NCI-H187 (cell line): ENCODE measurements at regions not wholly inside any gene's neighbourhood (a gene's known extent, or its start where the extent isn't known, plus 50 kb on each side); places are given as distances from the start of the nearest gene placed in this dataset.
"Not testable (repeated sequence)": the region's sequence is repeated elsewhere in the genome, so short reads cannot be mapped to it uniquely, and the experiment has no call there.

Experiments
- DNase-seq, 2 experiments: peaks; one replicate each; lab custom pipeline; 2025; lab: John Stamatoyannopoulos, UW

DNA sequence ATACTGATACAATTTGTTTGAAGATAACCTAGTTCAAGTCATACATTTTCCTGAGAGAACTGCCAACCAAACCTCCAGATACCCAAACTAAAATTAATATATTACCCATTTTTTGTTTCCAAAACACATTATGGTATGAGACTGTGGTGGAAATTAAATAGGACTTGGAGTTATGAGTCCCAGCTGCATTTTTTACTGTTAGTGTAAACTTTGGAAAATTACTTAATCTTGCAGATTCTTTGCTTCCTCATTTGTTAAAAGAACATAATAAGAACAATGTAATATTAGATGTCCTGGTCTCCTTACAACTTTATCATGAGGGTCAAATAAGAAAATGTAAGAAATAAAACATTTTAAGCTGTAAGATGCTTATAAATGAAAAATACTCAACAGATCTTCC lies 98.2 kb upstream of the TRIB2 start:
- no peak for DNase-seq

DNA sequence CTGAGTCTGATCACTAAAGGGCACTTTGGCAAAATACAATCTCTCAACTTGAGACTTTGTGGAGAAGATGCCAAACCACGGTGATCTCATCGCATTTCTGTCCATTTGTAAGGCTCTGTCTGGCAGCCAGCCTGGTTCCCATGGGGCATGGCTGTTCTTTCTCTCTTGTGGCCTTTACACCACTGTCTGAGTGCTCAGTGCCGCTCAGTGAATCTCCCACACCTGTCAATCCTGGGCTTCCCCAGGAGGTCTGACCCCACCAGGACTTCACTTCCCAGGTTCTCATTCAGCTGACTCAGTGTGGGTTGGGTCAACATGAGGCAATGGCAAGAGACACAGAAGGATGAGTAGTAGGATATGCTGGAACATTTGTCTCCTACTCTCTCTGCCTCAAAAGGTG lies 96.8 kb upstream of the TRIB2 start:
- DNase-seq = no peak

DNA sequence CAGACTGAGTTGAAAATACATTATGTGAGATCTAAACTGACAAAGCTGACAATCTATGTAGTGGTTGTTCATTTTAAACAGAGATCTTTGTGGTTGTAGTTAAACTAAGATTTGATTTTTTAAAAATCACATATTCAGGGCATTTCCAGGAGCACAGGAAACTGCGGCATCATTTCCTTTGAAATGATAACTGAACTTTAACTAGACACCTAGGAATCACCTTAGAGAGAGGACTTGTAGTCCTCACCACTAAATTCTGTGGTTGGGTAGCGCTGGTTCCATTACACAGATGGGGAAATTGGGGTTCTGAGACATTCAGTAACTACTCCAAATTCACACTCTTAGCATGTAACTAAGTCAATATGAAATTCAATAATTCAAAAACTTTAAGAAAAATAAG lies 96.0 kb upstream of the TRIB2 start:
- no peak for DNase-seq

DNA sequence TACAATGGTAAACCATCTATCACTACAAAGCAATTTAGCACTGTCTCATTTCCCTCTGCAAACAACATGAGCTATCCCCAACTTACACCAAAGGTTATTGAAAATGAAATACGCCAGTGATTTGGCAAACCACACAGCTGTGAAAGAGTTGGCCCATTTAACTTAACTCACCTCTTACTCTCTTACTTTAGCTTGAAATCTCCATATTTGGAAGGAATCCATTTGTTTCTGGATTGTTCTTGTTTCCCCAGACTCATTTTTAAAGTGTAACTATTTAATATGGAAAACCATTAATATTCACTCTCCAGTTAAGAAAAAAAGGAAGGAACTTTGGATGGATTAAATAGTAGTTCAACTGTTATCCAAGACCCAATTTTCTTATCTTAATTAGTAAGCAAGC lies 93.7 kb upstream of the TRIB2 start:
- no peak for DNase-seq

DNA sequence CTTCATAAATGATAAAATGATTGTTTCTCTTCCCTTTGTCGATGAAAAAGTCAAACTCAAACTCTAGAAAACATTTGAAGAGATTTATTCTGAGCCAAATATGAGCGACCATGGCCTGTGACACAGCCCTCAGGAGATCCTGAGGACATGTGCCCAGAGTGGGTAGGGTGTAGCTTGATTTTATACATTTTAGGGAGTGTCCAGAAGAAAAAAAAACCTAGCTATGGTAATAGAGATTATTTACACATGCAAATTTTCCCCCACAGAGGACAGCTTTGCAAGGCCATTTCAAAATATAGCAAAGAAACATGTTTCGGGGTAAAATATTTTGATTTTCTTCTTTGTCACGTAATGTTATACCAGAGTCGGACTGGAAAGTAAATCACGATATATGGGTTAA lies 92.4 kb upstream of the TRIB2 start:
- no peak for DNase-seq

DNA sequence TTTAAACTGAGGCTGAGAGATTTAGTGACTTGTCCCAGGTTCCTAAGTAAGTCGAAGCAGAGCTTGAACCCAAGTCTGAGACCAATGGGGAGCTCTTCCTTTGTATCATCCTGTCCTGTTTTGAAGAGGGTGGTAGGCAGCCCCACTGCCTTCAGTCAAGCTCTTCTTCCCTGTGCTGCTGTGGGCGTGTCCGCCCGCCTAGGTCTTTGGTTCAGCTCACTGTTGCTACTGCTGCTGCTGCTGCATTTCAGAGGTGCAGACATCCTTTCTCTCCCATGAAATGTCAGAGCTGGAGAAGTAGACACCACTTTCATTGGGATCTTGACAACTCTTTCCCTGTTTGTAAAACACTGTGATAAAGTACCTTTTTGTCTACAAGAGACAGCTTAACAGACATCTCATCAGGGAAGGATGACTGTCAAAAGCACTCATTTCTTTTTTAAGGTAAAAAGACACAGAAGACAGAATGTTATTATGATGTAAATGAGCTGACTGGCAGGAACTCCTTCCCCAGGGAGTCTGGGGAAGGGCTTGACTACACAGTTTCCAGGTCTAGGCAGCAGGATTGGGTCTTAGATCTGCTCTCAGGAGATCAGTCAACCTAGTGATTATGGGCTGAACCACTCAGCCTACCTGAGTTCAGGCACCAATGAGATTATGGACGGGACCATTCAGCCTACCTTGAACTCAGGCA lies 91.7 kb upstream of the TRIB2 start:
- DNase-seq = peak; percentile 47 to 71

DNA sequence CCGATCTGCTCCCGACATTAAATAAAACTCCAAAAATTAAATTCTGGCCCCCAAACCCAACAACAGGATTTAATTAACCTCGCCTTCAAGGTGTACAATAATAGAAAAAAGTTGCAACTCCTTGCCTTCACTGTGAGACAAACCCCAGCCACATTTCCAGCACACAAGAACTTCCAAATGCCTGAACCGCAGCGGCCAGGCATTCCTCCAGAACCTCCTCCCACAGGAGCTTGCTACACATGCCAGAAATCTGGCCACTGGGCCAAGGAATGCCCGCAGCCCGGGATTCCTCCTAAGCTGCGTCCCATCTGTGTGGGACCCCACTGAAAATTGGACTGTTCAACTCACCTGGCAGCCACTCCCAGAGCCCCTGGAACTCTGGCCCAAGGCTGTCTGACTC lies 88.2 kb upstream of the TRIB2 start:
- DNase-seq = not testable (repeated sequence)

DNA sequence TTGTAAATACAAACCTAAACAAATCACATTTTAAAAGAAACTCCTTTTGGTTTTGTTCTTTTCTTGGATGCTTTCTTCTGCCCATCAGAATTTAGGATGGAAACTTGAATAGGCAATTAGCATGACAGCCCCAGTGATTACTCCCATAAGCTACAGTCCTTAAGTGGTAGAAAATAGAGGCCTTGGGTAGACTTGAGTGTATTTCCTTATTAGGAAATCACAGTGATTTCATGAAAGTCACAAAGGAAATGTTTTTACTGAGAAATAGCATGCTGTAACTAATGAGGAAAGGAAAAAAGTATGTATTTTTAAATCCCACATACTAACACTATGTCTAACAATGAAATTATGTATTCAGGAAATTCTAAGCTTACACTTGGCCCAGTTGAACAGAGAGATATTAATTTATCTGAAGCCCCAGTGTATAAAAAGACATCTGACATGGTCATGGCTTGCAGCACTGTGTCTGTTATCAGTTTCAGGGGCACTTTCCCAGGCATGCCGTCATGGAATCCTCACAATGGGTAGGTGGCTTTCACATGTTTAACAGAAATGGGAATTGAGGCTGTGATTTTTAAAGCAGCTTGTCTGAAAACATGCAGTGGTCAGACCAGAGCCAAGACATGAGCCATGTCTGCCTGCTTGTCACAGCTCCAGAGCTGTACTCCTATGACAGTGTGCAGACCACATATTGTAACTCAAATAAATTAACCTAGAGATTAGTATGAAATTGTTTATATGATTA lies 79.7 kb upstream of the TRIB2 start:
- DNase-seq = no peak

DNA sequence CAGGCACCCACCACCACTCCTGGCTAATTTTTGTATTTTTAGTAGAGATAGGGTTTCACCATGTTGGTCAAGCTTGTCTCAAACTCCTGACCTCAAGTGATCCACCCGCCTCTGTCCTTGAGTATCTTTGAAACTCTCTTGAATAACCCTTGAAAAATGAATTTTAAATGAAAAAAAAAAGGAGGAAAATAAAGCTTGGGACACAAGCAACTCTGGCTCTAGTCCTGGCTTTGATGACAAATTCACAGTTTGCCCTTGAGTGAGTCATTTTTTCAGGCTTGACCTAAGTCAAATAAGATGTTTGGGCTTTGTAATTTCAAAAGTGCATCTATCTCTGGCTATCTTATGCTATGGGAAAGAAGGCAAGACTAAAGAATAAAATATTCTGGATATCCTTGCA lies 79.0 kb upstream of the TRIB2 start:
- DNase-seq = no peak

DNA sequence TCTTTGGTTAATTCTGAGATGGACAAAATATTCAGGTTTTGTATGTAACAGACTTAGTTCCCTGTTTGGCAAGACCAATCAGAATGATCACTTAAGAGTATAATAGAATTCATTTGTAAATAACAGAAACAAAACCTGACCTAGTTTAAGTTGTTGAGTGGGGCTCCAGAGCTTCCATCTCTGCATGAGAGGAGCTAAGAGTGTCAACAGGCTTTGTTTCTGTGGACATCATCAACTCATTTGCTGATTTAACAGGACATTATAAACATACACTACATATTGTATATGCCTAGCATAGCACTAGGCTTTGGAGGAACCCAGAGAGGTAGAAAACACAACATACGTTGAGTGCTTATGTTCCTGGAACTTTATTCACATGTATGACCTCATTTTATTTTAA lies 75.3 kb upstream of the TRIB2 start:
- DNase-seq = no peak

DNA sequence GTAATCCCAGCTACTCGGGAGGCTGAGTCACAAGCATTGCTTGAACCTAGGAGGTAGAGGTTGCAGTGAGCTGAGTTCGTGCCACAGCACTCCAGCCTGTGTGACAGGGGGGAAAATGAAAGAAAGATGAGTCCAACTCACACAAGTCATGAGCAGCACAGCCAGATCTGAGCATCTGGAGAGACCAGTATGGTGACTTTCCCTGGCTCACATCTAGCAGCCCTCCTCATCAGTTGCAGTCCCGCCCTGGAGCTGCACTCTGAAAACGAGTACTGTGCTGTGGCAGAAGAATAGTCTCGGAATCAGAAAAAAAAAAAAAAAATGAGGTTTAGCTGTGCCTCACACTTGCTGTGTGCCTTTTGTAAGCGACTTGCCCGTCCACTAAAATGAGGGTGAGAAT lies 74.4 kb upstream of the TRIB2 start:
- no peak for DNase-seq

DNA sequence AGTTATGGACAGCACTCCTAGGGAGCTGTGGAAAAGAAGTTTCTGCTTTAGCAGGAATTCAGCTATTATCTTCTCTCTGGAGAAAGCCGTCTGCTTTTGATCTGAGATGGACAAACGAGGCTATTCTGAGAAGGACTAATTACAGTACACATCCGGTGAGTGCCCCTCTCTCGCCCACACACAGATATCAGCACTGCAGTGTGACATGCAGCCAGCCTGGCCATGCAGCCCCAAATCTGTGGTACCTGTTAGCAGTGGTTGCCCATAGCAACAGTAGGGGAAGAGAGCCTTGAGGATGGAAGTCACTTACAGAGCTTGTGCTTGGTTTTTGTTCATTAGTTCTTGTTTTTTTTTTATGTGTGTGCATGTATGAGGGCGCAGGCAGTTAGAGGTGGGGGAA lies 73.9 kb upstream of the TRIB2 start:
- no peak for DNase-seq

DNA sequence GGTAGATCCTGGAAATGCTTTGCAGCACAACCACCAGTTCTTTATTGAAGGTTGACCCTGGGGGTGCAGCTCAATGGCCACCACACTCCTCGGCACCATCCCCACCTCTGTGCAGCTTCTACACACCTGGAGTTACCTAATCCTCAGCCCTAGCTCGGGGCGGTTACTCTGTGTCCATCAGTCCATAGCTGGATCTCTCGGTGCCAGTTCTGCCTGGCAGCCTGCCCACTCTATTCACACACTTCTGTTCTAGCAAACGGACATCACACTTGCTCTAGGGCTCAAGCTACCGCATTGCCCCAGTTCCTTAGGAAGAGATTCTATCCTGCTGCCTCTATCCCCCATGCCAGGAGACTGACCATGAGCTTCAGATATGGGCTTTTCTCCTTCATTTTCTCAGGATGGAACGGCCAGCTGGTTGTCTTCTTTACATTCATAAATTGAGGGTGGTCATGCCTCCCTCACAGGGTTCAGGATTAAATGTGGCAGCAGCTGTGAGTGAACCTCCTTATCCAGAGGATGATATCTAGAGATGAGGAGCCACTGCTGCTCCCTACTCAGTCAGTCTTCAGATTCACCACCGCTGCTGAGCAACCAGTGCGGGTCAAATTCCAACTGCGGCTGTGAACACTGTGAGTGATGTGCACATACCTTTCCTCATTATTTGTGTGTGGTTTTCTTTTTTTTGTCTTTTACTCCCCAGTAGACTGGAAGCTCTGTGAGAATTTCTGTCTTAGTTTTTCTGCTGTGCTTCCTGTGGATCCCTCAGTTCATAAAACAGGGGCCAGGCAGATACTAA lies 66.9 kb upstream of the TRIB2 start:
- DNase-seq = no peak

DNA sequence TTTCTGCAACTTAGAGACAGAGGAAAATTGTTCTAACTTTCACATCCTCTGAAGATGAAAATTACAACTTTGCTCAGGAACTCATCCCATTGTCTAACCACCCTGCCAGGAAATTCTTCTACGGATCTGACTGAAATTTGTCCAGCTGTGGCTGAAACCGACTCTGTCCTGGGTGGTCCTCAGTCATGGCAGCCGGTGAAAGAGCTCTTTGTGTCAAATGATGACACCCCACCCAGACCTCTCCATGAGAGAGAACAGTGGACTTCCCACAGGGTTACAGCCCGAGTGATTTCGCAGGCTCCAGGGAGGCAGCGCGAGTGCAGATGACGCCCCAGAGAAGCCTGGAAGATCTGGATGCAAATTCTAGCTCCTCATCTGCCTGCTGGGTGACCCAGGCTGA lies 65.1 kb upstream of the TRIB2 start:
- no peak for DNase-seq

DNA sequence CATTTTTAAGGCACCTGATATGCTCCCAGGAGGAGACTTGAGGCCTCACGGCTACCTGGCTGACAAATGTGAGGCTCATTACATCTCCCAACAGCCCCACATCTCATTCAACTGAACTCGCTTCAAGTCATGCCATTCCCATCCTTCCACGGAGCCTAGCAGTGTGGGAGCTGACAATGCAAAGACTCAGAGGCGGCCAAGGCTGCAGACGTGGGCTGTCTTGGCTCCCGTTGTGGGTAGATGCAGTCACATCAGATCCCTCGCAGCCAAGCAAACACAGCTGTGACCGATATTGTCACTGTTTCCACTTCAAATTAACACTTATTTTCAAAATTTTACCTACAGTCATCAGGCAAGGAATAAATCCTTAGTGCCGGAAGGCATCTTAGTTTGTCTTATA lies 64.0 kb upstream of the TRIB2 start:
- no peak for DNase-seq

DNA sequence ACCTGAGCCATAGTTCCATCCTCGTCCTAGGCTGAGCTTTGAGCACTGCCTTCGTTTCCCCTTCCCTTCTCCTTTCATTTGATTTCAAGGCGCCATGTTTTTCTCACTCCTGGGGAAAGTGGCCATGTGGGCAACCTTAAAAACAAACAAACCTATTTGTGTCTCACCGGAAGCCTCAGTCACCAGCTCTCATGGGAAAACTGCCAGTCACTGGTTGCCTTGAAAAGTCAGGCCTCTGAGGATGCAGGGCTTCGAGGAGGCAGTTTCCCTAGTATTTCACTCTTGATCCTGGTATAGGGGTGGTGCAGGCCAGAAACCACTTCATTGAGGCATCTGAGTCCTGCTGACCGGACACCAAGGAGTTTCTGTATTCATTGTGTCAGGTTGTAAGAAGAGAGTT lies 59.2 kb upstream of the TRIB2 start:
- no peak for DNase-seq

DNA sequence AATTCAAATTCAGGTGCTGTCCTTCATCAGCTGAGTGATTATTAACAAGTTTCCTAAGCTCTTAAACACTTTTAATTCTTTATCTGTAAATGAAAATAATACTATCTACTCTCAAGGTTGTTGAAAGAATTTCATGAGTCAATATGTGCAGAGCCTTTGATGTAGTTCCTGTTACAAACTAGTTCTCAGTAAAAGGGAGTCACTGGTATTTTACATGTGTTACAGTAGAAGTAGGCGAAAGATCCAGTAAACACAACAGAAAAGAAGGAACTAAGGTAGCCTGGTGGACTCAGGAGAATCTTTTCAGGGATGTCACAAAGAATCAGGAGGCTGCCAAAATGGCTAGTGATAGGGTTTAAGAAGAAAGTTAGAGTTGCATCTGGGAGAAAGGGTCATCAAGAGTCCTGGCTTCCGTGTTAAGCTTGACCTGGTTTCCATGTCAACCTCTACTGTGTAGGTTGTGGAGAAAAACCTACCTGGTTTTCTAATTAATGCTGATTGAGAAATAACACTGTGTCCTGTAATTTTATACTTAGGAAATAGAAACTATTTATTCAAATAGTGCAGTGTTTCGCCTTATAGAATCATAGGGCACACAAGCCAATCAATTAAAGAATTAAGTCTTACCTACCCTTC lies 58.3 kb upstream of the TRIB2 start:
- no peak for DNase-seq

DNA sequence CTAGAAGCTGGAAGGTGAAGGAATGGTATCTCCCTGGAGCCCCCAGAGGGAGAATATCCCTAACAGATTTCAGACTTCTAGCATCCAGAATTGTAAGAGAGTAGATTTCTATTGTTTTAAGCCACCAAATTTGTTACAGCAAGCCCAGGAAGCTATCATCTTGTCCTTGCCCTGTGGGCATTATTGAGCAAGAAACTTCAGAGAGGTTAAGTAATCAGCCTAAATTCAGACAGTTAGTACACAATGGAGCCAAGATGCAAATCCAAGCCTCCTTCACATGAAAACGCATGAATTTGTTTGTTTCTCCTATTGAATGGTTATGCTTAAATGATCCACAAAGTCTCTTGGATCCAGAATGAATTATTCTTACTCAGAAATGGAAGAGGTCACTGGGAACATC lies 55.2 kb upstream of the TRIB2 start:
- DNase-seq = no peak

DNA sequence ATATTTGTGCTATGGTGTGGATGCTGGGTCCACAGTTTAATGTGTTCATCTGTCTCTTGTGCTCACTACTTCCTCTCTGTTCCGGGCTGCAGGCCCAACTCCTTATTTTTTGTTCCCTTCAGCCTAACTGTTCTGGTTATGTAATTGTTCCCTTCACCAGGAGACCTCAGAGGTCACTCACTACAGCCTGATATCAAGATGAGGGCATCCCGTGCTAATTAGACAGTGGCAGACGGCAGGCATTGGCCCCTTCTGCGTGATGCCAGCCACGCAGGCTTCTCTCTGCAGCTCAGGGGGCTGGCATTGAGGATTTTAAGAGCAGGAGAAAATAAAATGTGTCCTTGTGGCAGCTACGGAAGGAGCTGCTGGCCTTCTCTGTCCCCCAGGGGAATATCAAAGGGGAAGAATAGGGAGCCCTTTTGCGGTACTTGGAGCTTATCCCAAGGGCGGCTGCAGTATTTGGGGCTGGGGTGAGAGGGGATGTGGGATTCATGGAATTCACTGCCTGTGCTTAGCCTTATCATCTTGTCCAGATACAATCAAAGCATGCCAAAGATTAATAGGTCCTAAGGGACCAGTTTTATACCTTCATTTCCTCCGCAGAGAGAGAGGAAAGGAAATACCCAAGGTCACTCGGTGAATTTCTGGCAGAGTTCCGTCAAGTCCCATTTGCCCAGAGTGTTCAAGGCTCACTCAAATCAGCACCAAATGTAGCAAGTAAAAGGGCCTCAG lies 53.3 kb upstream of the TRIB2 start:
- DNase-seq = no peak

DNA sequence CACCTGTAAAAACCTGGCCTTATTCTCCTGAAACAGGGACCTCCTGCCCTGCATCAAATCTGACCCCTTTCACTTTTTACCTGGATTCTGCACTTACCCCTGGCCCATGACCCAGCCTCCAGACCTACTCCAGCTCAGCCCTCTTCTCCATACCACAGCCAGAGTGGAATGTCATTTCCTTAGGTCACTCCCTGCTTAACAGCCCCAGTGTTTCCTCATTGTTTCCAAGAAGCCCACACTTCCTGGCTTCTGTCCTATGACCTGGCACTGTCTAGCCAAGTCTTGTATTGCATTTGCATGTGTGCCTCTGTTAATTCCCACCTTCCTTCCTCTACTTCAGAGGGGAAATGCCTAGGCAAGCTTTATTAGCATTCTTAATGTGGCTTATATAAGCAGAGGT lies 51.4 kb upstream of the TRIB2 start:
- no peak for DNase-seq

DNA sequence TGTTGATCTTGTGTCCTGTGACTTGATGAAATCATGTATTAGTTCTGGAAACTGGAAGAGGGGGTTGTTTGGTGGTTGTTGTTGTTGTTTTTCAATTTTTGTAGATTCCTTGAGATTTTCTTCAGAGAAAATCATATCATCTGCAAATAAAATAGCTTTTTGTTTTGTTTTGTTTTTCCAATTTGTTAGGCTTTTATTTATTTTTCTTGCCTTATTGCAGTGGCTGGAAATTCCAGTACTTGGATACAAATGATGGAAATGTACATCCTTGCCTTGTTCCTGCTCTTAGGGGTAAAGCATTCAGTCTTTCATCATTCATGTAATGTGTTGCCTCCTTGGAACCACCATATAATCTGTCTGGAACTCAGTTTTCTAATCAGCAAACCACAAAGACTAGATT lies 50.3 kb upstream of the TRIB2 start:
- no peak for DNase-seq
